ENCODE measurements at regions not wholly inside any gene's neighbourhood (a gene's known extent, or its start where the extent isn't known, plus 50 kb on each side); places are given as distances from the start of the nearest gene placed in this dataset.
A peak's percentile ranks its signal among the peaks of the same experiment; 100 is the strongest.
"Not testable (repeated sequence)": the region's sequence is repeated elsewhere in the genome, so short reads cannot be mapped to it uniquely, and the experiment has no call there.

- no peak for DNase-seq (ENCODE audit: low read depth in 2 of 2)
Measured at GRCh38 chr2:52036853-52037252, 1004.9 kb upstream of the NRXN1 start.

DNA sequence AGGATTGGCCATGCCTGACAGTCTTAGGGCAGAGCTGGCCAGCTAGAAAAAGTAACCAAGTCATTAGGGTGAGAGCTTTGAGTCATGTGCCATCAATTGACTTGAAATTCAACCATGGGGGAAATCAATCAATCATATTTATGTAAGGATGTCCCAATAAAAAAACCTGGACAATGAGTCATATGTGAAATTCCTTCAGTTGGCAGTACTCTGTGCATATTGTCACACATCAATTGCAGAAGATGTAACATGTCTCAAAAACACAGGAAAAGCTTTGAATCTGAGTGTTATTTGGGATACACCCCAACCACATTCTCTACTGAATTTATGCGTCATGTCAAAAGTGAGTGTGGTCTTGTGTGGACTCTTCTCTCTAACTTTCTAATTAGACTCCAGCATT lies 1004.1 kb upstream of the NRXN1 start:
- no peak for DNase-seq (ENCODE audit: low read depth in 2 of 2)

DNA sequence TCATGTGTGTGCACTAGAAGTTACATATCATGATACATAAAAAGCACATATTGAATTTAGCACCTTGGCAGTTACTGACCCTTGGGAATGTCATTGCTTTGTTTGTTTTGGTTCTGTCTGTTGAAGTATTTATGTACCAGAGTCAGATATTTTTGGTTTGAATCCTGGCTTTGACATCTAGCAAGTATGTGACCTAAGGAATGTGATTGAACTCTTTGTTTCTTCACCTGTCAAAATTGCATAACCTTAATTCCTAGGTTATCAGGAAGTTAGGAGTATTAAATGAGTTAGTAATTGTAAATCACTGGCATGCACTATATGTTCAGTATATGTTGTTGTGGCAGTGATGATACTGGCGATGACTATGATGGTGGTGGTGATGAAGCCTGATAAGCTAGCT lies 1003.5 kb upstream of the NRXN1 start:
- DNase-seq (ENCODE audit: low read depth in 2 of 2) = no peak

DNA sequence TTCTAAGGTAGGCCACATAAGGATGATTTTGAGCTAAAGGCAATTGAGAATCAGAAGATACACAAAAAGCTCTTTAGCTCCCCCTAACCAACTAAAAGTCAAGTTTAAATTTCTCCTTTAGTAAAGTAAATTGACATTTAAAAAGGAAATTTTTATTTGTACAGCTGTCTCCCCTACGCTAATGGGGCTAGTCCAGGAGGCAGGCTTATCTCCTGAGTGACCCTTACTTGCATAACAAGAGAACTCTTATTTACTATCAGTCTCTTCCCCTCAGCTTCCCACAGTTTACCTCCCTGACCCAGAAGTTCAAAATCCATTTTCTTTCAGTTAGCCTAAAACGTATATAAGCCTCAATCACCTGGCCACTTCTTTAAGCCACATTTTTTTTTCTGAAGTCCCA lies 1002.8 kb upstream of the NRXN1 start:
- DNase-seq (ENCODE audit: low read depth in 2 of 2) = no peak

GRCh38 chr2:52022006-52022405 lies 990.1 kb upstream of the NRXN1 start:
- no peak for DNase-seq (ENCODE audit: low read depth in 2 of 2)

- no peak for DNase-seq (ENCODE audit: low read depth in 2 of 2)
Measured at GRCh38 chr2:52017646-52018235, 985.8 kb upstream of the NRXN1 start.

- DNase-seq (ENCODE audit: low read depth in 2 of 2) = not testable (repeated sequence)
Measured at GRCh38 chr2:52006821-52007366, 975.0 kb upstream of the NRXN1 start.

DNA sequence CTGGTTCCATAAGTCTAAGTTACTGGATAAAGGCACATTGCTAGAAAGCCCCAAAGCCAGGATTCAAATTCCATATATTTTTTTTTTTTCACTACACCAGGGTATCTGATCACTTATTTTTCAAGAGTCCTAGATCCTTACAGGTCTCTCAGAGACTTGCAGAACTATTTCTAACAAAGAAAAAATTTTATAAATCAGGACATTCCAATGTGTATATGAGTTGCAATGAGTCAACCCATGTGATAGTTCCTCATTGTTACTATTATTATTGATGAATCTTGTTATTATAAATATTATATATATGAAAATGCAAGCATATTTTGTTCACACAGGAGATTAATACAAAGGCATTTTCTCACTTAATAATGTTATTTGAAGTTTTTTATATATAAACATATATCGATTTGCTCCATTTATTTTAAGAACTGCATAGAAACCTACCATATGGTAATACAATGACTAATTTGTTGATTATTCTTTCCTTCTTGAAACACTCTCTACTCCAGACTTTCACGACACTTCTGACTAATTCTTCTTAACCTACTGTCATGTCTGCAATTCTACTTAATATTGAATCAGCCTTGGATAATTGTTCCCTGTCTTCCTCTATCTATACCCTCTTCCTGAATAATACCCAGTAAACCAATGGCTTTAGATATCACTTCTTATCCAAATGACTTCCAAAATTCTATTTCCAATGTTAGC lies 968.4 kb upstream of the NRXN1 start:
- no peak for DNase-seq (ENCODE audit: low read depth in 2 of 2)

DNA sequence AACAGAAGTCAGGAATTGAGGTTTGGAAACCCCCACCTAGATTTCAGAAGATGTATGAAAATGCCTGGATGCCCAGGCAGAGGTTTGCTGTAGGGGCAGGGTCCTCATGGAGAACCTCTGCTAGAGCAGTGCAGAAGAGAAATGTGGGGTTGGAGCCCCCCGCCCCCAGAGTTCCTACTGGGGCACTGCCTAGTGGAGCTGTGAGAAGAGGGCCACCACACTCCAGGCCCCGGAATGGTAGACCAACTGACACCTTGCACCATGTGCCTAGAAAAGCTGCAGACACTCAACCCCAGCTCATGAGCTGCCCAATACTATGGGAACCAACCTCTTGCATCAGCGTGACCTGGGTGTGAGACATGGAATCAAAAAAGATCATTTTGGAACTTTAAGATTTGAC lies 967.0 kb upstream of the NRXN1 start:
- no peak for DNase-seq (ENCODE audit: low read depth in 2 of 2)

DNA sequence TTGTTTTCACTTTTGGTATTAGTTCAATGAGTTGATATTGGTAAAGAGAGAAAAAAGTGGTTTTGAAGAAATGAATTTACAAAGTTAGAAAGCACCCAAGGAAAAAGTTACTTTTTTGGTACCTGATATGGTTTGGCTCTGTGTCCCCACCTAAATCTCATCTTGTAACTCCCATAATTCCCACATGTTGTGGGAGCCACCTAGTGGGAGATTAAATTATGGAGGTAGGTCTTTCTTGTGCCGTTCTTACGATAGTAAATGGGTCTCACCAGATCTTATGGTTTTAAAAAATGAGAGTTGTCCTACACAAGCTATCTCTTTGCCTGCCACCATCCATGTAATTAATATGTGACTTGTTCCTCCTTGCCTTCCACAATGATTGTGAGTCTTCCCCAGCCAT lies 965.6 kb upstream of the NRXN1 start:
- DNase-seq (ENCODE audit: low read depth in 2 of 2) = no peak

GRCh38 chr2:51995293-51995692 lies 963.4 kb upstream of the NRXN1 start:
- peak; percentile 91 to 93 for DNase-seq (ENCODE audit: low read depth in 2 of 2)

- DNase-seq (ENCODE audit: low read depth in 2 of 2) = no peak
Measured at GRCh38 chr2:51994123-51994763, 962.3 kb upstream of the NRXN1 start.

DNA sequence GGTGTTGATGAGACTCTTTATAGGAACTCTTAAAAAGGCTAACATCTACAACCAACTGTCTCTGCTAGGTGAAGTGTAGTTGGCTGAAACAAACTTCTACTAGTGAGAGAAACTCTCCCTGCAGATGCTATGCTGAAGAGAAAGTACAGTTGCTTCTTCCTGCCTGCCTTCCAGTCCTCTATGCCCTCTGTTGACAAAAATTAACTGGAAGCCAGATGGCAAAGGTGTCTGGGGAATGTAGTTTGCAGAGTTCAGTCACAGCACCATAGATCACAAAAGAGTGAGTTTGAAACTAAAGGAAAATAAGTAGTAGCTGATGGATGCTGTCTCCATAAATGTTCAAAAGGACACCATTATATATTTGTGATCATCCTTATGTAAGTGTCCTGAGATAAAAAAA lies 958.8 kb upstream of the NRXN1 start:
- no peak for DNase-seq (ENCODE audit: low read depth in 2 of 2)

GRCh38 chr2:51986101-51986500 lies 954.2 kb upstream of the NRXN1 start:
- no peak for DNase-seq (ENCODE audit: low read depth in 2 of 2)

GRCh38 chr2:51981783-51982182 lies 949.9 kb upstream of the NRXN1 start:
- DNase-seq (ENCODE audit: low read depth in 2 of 2) = peak in 1 of 2 experiments; percentile 52

- DNase-seq (ENCODE audit: low read depth in 2 of 2) = no peak
Measured at GRCh38 chr2:51976623-51977022, 944.7 kb upstream of the NRXN1 start.

GRCh38 chr2:51971136-51971535 lies 939.2 kb upstream of the NRXN1 start:
- DNase-seq (ENCODE audit: low read depth in 2 of 2) = no peak

DNA sequence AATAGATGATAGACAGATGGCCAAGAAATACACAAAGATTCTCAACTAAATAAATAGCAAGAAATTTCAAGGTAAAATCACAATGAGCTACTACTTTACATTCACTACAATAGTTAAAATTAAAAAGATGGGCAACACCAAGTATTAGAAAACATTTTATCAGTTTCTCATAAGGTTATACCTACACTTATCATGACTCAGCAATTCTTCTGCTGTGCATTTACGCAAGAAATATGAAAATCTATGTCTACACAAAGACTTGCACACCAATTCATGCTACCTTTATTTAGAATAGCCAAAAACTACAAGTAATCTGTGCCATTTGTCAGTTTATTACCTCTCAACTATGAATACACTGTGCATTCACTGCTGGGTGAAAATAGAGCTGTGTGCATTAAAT lies 937.4 kb upstream of the NRXN1 start:
- DNase-seq (ENCODE audit: low read depth in 2 of 2) = no peak

GRCh38 chr2:51960841-51961335 lies 929.0 kb upstream of the NRXN1 start:
- no peak for DNase-seq (ENCODE audit: low read depth in 2 of 2)

DNA sequence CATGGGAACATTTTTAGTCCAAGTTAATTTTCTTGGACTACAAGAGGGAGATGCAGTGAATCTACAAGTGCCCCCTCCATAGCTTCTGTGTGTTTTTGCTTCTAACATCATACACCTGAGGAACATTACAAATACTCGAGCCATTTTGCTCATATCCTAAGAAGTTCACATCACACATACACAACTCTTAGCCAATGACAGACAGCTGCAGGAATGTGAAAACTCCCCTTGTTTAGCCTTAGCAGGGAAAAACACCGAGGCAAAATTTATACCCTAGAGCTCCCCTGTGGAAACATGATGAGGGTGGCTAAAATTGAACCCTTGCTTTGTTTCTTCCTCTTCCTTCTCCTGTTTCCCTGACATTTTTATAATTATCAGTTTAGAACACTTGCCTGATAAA lies 928.3 kb upstream of the NRXN1 start:
- DNase-seq (ENCODE audit: low read depth in 2 of 2) = no peak

GRCh38 chr2:51959696-51960095 lies 927.8 kb upstream of the NRXN1 start:
- DNase-seq (ENCODE audit: low read depth in 2 of 2) = peak in 1 of 2 experiments; percentile 21

GRCh38 chr2:51953931-51954330 lies 922.0 kb upstream of the NRXN1 start:
- peak; percentile 61 to 62 for DNase-seq (ENCODE audit: low read depth in 2 of 2)

DNA sequence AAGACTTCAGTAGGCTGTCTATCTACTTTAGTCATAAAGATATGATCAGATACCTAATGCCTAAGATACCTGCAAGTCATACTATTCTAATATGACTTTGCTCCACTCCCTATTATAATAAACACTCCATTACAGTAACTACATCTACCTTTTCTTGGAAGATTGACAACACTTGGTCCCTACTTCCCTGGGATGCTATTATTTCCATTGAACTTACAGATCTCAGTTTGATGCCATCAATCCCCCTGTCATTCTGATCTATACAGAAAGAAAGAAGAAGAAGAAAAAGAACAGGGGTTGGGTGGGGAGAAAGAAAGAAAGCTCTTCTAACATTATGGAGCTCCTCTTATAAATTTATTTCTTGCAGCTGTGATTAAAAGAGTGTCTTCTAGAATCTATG lies 889.1 kb upstream of the NRXN1 start:
- no peak for DNase-seq (ENCODE audit: low read depth in 2 of 2)

All from fibroblast of skin of left biceps (primary cell).